HG02884 (cell line): ENCODE measurements at regions not wholly inside any gene's neighbourhood (a gene's known extent, or its start where the extent isn't known, plus 50 kb on each side); places are given as distances from the start of the nearest gene placed in this dataset.
"Not testable (repeated sequence)": the region's sequence is repeated elsewhere in the genome, so short reads cannot be mapped to it uniquely, and the experiment has no call there.

Experiments used
- ATAC-seq: cut with Tn5 transposase; IDR thresholded peaks from one replicate; pipeline ENCODE4 v1.9.1; 2021; ENCODE audit warnings: mild to moderate bottlenecking, moderate library complexity; ENCODE audit not compliant: unreplicated experiment

DNA sequence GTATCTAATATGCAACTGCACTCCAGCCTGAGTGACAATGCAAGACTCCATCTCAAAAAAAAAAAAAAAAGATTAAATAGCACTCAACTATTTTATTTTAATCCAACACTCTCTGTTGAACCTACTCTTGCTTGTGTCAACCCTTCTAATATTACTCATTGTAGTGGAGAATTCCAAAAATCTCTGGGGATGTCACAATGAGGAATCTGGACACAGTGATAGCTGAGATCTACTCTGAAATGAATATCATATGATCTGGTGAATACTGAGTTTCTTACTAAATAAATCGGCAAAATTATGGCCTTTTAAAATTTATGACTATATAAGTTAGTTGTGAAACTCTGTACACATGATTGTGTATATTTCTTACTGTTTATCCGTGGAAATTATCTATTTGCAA lies 418.2 kb downstream of the BCAT1 start:
- ATAC-seq = no peak

DNA sequence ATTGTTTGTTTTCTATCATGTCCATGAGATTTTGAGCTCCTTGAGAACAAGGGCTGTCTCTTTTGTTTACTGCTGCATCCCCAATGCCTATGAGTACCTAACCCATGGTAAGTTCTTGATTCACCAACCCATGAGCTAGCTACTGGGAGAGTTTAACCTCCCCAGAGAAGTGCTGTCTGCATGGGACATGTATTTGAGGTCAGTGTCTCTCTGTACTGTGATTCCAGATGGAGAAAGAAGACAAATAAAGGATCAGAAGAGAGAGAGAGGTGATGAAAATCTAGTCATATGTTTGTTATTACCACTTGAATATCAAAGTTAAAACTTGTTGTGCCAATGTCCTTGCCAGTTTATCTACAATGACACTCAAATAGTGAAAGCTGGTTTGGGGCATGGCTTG lies 421.8 kb downstream of the BCAT1 start:
- ATAC-seq = no peak

DNA sequence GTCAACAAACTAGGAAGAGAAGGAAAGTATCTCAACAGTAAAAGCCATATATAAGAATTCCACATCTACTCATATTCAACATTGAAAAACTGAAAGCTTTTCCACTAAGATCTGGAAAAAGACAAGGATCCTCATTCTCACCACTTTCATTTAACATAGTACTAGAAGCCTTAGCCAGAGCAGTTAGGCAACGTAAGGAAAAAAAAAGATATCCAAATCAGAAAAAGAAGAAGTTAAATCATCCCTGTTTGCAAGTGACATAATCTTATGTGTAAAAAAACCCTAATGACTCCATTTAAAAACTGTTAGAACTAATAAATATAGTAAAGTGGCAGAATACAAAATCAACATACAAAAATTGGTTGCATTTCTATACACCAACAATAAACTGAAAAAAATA lies 426.2 kb downstream of the BCAT1 start:
- ATAC-seq = no peak

DNA sequence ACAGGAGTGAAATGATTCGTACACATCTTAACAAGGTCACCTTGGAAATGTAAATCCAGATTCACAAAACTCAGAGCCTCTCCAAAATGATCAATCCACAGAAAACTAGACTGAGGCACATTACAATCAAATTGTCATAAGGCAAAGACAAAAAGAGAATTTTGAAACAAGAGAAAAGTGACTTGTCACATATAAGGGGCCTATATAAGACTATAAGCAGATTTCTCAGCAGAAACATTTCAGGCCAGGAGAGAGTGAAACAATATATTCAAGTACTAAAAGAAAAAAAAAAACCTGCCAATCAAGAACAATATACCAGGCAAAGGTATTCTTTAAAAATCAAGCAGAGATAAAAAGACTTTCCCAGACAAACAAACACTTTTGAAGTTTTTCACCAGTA lies 429.1 kb downstream of the BCAT1 start:
- ATAC-seq = no peak

DNA sequence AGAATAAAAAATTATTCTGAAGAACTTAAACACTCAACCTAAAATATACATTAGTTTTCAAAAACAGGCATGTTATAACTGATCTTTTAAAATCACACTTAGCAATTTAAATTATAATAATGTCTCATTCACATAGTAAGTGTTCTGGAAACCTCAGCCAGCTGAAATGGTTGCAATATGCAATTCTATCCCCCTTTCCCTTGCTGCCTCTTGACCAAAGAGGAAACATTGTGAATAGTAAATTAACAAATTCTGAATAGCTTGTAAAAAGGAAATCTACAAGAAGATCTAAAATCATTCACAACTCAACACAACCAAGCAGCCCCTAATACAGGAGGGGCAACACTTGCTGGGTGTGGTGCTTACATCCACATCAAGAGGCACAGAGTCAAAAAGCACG lies 431.9 kb downstream of the BCAT1 start:
- no peak for ATAC-seq

DNA sequence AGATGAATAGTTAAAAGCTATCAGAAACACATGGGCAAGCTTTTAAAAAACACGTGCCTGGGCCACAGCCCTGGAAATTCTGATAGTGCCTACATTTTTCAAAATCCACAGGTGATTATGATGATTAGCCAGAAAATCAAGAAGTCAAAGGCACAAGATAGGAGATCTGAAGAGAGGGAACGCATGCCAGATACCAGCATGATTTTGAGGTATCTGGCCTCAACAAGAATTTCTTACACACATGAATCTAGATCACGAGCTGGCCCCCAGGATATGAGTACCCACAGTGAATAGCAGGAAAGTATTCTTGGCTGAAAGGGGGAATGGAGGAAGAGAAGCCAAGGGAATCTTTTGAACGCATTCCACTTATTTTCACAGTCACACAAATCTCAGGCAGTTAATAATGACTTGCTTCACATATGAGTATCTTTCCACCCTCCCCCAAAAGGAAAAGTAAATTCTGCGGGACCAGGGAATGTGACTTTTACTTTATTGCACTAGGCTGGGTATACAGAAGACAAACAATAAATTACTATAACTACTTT lies 438.2 kb downstream of the BCAT1 start:
- no peak for ATAC-seq

DNA sequence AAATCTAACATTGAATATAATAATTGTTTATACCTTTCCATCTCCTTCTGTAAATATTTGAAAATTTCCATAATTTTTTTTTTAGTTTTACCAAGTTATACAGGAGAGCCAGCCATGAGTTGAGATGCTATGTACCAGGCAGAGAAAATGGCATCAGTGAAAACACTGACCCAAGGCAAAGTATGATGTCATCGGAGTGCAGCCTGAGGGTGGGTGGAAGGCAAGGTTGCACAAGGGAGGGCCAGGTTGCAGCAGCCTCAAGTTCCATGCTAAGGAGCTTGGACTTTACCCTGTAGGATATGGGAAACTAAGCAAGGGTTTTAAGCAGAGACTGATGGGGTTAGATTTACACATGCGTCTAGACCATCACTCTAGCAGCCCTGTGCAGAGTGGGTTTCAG lies 441.1 kb downstream of the BCAT1 start:
- ATAC-seq = no peak

DNA sequence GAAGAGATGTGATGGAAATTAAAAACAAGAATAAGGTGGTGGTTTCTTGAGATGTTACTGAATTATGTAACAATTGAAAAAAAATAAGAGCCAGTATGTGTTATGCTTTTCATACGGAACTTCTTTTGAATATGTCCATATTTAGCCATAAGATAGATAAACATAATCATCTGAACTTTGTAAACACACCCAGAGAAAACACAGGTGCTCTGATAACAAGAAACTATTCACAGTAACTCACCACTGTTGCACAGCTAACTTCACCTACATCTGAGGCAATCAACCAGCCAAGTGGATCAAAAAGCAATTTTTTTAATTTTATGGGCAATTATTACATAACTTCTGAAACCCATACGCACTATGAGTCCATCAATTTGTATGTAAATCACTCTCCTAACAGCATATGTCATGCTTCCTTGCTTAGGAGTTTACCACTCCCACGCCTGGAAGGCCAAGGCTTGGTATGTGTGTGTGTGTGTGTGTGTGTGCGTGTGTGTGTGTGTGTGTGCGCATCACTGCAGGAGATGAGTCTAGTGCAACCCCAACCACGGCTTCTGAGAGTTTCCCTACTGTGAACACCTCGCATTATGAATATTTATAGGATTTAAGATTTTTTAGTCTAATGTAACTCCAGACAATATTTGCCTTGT lies 443.4 kb downstream of the BCAT1 start:
- no peak for ATAC-seq

DNA sequence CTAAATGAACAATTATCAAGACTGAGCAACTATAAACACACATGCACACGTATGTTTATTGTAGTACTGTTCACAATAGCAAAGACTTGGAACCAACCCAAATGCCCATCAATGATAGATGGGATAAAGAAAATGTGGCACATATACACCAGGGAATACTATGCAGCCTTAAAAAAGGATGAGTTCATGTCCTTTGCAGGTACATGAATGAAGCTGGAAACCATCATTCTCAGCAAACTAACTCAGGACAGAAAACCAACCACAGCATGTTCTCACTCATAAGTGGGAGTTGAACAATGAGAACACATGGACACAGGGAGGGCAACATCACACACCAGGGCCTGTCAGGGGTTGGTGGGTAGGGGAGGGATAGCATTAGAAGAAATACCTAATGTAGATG lies 445.4 kb downstream of the BCAT1 start:
- ATAC-seq = not testable (repeated sequence)

DNA sequence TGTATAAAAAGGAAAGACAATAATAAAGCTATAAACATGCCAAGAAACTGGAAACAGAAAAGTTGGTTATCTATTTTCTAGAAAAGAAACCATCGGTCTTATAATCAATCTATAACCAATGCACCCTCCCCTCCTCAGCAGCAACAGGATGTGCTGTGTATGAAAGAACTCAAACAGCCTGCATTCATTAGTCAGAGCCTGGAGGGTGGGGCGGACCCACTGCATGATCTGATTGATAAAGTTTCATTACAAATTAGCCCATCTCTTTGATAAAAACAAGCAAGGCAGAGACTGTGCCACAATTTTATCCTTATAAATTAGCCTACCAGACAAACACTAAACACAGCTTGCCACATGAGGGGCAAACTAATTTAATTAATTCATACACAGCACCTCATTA lies 448.1 kb downstream of the BCAT1 start:
- no peak for ATAC-seq

DNA sequence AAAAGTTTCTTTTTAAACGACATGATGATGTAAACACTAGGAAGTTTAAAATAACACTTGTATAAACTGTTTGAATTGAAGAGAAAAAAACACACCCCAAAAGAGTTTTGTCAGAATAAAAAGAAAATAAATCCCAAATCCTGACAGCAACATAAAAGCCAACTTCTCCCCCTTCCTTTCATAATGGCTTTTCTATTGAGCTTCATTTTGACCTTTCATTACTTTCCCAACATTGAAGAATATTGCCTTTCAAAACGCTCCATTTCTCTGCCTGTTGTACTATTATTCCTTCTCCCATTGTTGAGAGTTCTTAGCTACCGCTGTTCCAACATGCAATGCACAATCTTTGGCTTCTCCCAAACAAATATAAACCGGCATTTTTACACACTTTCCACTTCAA lies 448.5 kb downstream of the BCAT1 start:
- ATAC-seq = no peak

DNA sequence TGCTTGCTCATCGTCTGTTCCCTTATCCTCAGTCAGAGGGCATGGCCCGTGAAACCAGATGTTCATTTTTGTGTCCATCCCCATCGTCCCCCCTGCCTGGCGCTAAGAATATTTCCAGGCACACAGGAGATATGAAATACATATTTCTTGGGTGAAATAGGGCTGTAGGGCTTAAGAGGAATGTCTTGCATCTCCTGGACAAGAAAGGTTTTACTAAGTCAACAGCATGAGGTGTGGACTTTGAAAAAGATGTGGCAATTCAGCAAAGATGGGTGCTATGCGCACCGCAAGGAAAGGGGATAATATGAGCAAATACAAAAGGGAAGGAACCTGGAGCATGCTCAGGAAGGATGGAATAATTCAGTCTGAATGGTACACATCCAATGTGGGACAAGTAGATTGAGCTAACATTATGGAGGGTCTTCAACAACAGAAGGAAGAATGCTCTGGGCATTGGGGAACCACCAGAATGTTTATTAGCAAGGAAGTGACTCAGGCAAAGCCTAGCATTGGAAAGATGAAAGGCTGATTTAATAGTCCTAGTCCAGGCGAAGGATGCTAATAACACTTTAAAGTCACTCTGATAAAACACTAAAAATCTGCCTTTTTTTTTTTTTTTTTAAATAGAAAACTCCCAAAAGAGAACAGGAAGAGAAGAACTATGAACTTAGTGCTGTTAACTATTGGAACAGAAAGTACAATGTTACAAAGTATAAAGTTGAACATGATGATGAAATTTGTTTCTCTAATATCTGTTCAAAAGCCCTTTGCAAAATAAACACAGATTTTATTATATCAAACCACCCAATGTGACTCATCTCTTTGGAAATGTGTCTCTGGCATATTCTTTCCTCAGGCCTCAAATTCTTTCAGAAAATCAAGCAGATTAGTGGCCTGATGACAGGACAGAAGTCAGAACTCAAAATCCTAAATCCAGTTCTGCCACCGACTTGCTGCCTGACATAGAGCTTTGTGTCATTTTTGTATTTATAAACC lies 449.5 kb downstream of the BCAT1 start:
- ATAC-seq = no peak

DNA sequence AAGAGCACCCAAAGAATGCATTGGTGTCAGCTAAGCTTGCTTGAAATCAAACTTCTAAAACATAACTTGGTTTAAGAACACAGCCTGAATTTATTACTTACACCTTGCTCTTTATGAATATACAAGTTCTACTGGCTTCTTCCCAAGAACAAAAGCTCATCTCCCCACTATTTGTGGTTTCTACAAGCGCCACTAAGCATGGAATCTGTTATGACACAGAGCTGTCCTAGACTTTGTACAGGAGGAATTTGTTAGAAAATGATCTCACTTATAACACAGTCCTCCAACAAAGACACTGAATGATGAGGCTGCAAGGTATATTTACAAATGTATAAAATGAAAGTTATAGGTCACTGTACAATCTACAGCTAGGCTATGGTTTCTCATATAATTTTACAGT lies 452.1 kb downstream of the BCAT1 start:
- no peak for ATAC-seq

DNA sequence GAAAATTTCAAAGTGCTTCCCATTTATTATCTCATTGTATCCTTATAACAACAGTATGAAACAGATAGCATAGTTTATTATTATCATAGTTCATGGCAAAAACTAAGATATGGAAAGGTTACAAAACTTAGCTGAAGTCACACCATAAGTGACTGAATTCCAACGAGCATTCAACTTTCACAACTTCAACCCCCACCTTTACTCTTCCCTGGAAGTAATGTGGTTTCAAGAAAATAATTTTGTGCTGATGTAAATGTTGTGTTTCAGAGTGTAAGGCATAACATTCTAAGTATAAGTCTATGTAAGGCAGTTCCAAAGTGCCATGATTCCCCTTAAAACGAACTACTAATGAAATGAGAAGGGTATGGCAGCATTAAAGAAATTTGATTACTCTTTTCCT lies 454.5 kb downstream of the BCAT1 start:
- no peak for ATAC-seq

DNA sequence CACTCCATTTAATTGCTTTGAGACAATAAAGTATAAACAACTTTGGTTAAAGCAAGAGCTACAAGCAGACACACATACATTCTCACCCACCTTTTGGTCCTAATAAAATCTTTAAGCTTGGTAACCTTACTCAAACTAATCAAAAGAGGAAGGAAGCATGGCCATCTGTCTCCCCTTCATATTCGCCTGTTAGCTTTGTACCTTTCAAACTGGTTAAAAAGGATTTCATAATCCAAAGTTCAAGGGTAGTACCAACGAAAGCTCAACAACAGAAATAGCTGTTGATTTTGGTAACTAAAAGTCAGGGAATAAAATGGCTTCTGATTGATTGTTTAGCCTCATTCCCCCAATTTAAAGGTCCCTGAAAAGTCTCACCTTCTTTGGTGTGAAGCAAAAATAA lies 456.9 kb downstream of the BCAT1 start:
- ATAC-seq = no peak

DNA sequence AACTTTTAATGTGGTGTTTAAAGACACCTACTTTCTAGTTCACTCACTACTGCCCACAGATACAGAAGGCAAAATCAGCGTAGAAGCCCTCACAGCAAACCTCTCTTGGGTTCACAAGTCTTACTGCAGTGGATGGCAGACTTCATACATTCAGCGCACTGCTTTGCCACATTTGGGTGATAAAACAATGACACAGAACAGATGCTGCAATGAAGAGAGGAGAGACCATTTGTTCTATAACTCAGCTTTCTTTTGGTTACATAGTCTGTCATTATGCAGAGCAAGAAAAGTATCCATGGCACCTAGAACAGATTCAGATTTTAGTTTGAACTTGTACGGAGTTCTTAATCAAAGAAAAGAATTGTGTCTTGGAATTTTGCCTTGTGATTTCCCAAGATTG lies 459.0 kb downstream of the BCAT1 start:
- ATAC-seq = no peak

DNA sequence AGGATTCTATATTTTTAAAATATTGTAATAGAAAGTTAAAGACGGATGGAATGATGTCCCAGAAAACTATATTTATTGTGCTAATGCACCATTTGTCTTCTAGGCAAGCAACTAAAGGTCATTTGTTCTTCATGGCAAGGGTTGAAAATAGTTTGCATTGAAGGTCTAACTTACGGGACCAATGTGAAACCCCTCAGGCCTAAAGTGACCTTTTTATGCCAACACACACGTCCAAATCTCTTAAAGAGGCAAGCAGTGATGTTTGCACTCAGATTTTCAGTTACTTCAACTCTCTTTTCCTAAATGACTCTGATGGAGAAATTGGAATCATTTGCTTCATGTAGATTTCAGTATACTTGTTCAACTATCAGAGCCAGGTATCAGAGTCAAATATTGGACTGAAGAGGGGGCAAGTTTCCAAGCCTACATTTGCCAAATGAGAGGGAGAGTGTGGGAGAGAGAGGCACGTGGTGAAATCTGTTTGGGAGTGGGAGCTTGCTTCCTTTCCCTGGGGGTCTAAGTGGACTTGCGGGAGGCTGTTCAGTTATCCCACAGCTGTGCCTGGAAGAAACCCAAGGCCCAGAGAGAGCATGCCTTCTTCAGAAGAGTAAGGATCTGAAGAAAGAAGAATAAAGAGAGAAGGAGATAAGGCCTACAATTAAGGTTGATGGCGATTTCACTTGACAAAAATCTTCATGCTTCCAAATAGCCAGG lies 459.8 kb downstream of the BCAT1 start:
- ATAC-seq = no peak

DNA sequence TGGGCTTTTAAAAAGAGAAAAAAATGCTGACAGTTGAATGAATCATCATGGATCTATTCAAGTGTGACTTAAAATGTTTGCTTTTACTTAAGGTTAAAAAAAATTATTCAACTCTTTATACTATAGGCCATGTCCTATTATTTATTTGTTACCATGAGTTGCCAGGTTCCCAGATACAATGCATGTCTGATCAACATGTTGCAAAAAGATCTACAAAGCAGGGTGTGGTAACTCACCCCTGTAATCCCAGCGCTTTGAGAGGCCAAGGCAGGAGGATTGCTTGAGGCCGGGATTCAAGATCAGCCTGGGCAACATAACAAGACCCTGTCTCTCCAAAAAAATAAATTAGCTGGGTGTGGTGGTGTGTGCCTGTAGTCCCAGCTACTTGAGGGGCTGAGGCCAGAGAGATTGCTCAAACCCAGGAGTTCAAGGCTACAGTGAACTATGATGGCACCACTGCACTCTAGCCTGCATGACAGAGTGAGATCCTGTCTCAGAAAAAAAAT lies 460.8 kb downstream of the BCAT1 start:
- ATAC-seq = no peak

DNA sequence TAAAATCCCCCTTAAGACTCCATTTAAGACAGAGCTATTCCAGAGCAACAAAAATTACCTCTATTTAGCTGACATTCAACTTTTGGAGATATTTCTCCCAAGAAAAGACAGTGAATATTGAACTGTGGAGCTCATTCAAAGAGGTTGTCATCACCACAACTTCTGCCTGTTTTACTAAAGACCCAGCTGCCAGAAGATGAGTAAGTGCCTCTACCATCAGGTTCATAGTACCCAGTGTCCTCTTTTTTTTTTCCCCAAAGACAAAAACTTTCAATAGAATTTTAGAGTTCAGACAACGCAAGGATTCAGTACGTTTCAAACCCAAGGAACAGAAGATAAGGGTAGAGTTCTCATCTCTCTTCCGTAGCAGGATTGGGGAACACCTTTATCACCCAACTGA lies 461.3 kb downstream of the BCAT1 start:
- ATAC-seq = no peak

DNA sequence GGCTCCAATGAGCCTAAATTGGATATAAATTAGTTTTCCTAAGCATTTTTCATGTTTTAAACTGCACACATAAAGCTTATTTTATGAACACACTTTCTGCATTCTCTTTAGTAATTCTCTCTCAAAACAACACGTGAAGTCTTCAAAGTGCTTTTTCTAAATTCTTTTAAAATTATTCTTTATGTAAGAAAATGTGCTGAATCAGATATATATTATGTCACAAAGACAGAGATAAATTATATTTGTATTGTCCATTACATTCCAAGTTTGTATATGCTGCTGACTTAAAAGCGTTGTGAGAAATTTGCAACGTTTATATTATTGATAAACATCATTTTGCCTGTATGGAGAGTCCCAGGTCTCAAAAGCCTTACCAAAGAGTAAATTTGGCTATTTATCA lies 465.2 kb downstream of the BCAT1 start:
- ATAC-seq = no peak

DNA sequence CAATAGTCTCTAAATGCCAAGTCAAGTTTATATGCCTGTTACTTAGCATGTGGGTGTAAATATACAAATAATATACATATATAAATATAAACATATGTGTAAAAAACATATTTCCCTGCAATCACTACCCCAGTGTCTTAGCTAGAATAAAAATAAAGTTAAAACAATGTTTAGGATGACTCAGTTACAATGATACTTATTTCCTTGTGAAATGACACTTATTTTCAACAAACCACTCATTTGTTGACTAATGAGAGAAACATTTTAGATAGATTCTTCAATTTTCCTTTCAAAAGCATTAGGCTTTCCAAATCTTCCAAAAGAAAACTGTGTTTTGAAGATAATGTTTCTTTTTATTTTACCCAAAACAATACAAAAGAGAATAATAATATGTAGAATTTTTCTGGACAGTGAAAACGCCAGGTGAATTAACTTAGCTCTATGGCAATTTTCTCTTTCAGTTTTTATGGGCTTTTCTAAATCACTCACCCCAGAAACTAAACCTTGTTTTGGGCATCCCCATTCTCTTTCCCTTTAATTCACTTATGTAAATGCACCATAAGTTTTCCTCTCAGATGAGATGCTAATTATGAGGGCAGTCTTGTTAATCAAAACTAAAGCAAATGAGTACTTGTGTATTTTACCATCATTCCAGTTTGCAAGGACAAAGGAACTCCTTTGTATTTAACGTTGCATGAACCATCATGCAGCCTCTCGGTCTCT lies 465.9 kb downstream of the BCAT1 start:
- ATAC-seq = no peak
